KG1 (cell line): ENCODE measurements at regions not wholly inside any gene's neighbourhood (a gene's known extent, or its start where the extent isn't known, plus 50 kb on each side); places are given as distances from the start of the nearest gene placed in this dataset.
"Not testable (repeated sequence)": the region's sequence is repeated elsewhere in the genome, so short reads cannot be mapped to it uniquely, and the experiment has no call there.

Experiments
- DNase-seq: peaks from one replicate; lab custom pipeline; 2025; lab: John Stamatoyannopoulos, UW

- DNase-seq: no peak
Measured at GRCh38 chr13:97520061-97520460, 86.1 kb downstream of the RAP2A start.

- no peak for DNase-seq
Measured at GRCh38 chr13:97520866-97521265, 86.9 kb downstream of the RAP2A start.

GRCh38 chr13:97521726-97522125 is 87.8 kb downstream of the RAP2A start:
- no peak for DNase-seq

- no peak for DNase-seq
Measured at GRCh38 chr13:97522243-97522642, 88.3 kb downstream of the RAP2A start.

- DNase-seq: no peak
Measured at GRCh38 chr13:97526556-97526955, 92.6 kb downstream of the RAP2A start.

GRCh38 chr13:97528518-97528917 is 94.5 kb downstream of the RAP2A start:
- no peak for DNase-seq

GRCh38 chr13:97534540-97534939 is 100.6 kb downstream of the RAP2A start:
- DNase-seq: no peak

GRCh38 chr13:97535614-97536013 is 101.6 kb downstream of the RAP2A start:
- no peak for DNase-seq

- DNase-seq: no peak
Measured at GRCh38 chr13:97537110-97537509, 103.1 kb downstream of the RAP2A start.

GRCh38 chr13:97538203-97538602 is 104.2 kb downstream of the RAP2A start:
- DNase-seq: no peak

GRCh38 chr13:97539651-97540610 is 106.0 kb downstream of the RAP2A start:
- DNase-seq: no peak

GRCh38 chr13:97540696-97541095 is 106.7 kb downstream of the RAP2A start:
- DNase-seq: no peak

GRCh38 chr13:97542102-97542685 is 108.2 kb downstream of the RAP2A start:
- DNase-seq: no peak

- no peak for DNase-seq
Measured at GRCh38 chr13:97544031-97544765, 110.2 kb downstream of the RAP2A start.

- DNase-seq: not testable (repeated sequence)
Measured at GRCh38 chr13:97544971-97545499, 111.1 kb downstream of the RAP2A start.

GRCh38 chr13:97548138-97548537 is 114.2 kb downstream of the RAP2A start:
- DNase-seq: no peak

- no peak for DNase-seq
Measured at GRCh38 chr13:97548711-97549110, 114.7 kb downstream of the RAP2A start.

- no peak for DNase-seq
Measured at GRCh38 chr13:97549201-97549600, 115.2 kb downstream of the RAP2A start.

- DNase-seq: no peak
Measured at GRCh38 chr13:97554496-97554895, 120.5 kb downstream of the RAP2A start.

GRCh38 chr13:97555034-97555433 is 121.1 kb downstream of the RAP2A start:
- no peak for DNase-seq

- DNase-seq: no peak
Measured at GRCh38 chr13:97559030-97559429, 125.1 kb downstream of the RAP2A start.

GRCh38 chr13:97559981-97560380 is 126.0 kb downstream of the RAP2A start:
- no peak for DNase-seq
